ENCODE measurements at regions not wholly inside any gene's neighbourhood (a gene's known extent, or its start where the extent isn't known, plus 50 kb on each side); places are given as distances from the start of the nearest gene placed in this dataset.
"Not testable (repeated sequence)": the region's sequence is repeated elsewhere in the genome, so short reads cannot be mapped to it uniquely, and the experiment has no call there.

DNA sequence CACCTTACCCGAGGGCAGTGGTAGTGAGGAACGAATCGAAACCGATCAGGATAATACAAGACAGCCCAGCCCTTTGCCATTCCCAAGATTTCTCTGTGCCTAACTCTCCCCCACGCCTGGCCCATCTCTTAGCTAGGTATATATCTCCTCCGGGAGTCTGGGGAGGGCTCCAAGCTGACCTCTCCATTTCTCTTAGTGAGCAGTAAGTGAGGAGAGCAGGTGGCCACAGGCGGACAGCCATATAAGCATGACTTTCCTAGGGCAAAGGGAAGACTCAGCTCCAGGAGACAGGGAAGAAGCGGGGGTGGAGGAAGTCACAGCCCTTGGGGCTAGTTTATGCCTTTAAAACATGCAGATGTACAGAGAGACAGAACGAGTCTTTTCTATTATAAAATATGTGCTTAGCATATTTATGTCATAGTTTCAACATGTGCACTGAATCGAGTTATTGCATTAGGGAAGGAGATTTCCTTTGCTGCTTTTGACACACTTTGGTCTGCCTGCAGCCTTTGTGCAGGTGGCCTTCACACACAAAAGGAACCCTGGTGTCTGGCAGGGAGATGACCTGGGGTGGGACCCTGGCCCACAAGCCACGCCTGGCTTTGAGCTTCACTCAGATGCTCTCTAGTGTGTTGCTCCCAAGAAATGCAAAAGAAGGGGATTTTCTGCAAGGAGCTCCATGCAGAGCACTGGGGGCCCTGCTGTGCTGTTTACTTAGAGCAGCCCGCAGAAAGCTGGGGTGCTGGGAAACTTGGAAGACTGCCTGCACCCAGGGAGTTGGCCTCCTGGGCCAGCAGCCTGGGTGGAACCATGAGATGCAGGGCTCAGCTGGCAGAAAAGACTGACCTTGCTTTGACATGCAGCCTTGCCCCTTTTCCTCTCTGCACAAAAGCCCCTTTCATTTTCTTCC is 613.3 kb downstream of the BCOR start:
- no peak for DNase-seq

DNA sequence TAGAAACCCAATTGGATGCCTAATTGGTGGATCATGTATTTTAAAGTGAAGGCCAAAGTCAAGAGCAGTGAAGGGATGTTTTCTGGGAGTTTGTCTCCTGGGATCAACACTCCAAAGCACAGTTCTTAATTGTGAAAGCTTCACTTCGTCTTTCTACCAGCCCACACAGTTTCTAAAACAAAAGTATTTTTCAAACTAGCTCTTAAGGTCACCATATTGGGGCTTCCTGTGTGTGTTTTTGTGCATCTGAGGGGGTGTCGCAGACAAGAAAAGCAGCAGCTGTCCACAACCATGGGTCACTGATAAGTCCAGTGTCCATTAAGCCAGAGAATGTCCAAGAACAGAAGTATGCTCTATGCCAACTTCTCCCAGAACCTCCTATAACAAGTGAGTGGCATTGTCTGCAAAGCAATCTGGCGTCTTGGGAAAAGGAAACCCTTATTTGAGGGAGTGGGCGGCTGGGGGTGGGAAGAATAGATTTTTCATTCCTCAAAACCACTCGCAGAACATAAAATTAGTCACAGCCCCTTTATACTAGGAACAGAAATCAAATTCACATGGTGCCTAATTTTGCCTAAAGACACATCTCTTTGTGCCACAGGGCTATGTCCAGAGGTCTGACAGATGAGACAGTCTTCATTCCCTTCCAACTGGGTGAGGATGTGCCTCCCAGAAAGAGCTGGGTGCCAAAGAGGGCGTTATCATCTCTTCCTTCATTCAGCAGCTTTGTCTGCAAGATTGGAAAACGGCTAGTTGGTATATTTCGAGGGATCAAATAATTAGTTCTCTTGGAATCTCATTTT is 610.4 kb downstream of the BCOR start:
- DNase-seq: no peak

DNA sequence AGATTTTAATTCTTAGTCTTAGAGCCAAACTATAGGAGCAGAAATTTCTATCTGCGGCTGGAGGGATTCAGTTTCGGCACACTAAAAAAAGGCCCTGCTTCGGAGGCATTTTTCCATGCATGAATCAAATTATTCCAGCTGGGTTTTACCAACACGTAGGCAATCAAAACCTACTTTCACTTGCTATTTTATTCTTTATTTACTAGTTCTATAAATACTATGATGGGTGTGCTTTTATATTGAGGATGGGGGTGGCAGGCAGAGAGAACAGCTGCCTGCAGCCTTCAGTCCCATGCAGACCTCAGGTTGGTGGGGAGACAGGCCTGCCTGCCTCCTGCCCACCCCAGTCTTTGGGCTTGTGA is 609.8 kb downstream of the BCOR start:
- no peak for DNase-seq

DNA sequence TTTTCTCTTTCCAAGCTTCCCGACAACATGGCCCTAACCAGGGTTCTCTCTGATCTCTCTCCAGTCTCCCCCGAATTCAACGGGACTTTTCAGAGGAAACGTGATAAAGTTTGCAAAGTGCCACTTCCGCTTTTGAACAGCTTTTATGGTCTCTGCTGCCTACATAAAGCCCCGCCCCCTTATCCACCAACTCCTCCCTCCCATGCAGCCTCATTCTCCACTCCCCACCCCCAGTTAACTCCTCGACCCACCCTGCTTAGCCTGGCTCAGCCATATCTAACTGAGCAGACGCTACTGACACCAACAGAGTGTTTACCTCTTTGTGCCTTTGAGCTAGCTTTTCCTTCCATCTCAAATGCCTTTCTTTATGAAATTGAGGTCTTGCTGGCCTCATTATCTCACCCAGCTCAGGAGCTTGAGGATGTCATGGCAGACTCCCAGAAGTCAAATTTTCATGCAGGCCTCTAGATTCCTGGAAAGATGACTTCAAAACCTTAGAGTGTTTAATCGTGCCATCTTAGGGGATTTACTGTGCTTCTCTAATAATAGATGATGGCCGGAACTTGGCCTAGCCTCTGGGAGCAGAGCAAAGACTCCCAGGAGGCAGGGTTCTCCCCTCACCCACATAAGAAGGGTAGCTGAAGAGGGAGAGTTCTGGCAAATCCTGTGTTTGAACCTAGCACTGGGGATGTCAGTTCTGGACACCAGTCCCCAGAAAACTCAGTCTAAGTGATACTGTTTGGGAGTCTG is 606.0 kb downstream of the BCOR start:
- no peak for DNase-seq

DNA sequence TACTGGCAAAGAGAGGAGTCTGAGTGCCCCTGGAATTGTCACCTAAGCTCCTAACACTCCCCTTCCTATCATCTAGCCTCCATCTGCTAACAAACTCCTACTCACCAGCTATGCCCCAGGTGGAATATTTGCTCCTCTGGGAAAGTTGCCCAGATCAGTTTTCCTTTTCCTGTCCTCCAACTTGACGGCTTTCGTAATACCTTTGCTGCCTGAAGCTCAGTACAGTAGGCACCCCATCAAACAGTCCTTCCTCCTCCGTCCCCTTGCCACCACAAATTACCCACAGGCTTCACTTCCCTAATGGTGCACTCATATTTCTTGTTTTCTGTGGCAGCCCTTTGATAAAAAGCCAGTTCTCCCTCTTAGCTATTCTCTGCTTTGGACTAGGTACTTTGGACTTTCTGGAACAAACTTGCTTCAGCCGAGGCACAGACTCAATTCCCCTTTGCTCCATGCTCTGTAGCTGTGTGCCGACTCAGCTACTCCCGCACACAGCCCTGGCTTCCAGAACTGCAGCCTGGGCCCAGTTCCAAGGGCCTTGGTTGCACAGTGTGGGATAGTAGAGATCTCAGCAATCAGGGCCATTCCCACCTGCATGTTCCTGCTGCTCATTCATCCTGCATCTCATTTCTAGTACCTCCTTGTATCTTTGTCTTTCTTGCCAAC is 605.1 kb downstream of the BCOR start:
- DNase-seq: no peak

DNA sequence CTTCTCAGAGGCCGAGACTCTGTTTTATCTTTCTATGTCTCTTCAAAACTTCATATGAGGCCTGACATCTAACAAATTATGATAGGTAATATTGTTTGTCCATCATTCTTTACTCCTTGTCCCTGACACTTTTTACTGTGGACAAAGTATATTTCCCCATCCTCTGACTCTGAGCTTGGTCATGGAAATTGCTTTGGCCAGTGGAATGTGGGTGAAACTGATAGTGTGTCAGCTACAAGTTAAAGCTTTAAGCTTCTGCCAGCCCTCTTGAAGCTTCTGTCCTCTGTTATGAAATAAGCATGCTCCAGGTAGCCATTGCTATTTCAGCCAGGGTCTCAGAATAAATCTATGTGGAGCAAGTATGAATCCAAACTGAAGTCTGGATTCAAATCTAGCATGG is 604.6 kb downstream of the BCOR start:
- no peak for DNase-seq

DNA sequence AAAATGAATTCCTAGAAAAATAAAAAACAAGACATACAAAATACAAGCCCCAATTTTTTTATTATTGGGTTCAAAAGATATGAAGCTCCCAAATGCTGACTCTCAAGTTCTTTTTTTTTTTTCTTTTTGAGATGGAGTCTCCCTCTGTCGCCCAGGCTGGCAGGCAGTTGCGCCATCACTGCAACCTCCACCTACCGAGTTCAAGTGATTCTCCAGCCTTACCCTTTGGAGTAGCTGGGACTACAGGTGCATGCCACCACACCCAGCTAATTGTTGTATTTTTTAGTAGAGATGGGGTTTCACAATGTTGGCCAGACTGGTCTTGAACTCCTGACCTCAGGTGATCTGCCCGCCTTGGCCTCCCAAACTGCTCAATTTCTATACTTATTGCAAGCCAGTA is 600.6 kb downstream of the BCOR start:
- not testable (repeated sequence) for DNase-seq

DNA sequence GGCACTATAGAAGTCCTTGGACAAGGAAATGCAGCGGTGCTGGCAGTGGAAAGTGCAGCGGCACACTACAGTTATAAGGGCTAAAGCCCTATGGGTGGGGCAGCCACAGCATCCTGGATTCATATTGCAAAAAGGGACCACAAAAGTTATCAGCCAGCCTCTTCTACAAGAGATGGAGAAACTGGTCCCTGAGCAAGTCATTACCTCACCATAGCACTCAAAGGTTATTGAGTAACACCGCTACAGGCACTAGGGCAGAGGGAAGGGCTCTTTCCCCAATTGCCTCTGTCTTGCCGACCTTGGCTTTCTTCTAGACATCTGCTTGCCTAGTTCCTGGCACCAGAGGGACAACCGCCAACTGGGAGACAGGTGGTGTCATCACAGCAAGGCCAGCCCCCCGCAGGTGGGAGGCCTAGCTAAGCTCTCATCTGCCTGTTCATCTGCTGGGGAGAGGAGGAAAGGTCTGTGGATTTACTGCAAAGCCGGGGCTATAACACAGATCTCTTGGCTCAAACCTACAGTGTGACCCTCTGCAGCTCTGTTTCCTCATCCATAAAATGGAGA is 600.0 kb downstream of the BCOR start:
- DNase-seq: no peak

DNA sequence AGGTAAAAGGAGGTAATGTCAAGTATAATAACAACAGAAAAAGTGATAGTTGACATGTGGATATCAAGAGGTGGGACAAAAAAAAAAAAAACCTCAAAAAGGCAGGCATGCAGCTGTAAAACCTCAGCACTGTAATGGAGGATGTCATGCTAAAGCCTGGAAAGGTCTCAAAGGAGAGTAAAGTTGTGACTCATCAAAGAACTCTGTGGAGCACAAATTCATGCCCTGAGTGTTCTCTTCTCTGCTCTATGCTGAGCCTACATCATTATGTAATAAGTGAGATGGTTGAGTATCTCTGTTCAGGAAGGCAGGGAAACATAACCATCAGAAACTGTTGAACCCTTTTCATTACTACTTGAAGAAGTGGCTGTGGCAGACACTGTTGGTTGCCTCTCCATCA is 597.8 kb downstream of the BCOR start:
- DNase-seq: no peak

DNA sequence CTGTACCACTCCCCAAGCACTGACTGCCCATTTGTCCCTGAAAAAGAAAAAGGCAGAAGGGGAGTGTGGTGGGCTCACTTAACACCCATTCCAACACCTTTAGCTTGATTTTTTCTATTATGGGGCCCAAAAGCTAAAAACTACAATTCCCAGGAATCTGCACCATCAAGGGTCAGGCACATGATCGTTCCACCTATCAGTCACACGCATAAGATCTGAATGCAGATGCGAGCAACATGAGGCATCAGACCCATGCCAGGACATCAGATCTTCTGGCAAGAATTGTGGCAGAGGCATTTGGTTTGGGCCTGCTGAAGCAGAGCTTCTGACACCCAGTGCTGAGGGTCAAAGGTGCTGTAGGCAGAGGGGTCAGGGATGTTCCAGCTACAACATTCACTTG is 595.9 kb downstream of the BCOR start:
- DNase-seq: no peak

DNA sequence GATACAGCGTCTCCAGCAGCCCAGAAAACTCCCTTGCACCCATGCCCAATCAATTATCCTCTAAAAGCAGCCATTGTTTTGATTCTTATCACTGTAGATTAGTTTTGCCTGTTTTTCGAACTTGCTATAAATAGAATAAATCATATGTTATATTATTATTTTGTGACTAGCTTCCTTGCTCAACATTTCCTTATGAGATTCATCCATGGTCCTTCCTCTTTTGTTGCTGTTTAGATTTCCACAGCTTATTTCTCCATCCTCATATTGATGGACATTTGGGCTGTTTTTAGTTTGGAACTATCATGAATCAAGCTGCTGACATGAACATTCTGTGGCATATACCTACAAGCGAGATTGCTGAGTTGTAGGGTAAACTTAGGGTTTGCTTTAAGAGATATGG is 595.3 kb downstream of the BCOR start:
- no peak for DNase-seq

DNA sequence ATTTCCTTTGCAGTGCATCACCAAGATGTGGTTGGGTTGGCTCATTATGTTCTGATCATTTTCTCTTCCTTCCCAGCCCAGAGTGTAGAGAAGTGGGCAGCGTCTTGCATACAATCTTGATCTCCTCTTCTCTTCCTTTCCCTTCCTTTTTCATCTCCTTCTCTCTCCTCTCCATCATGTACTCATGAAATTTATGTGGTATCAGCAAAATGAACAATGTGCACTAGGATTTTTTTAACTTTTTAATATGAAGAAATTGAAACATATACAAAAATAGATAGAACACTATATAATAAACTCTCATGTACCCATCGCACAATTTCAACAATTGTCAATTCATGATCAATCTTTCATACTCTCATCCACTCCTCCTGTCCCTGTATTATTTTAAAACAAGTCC is 593.5 kb downstream of the BCOR start:
- DNase-seq: no peak

DNA sequence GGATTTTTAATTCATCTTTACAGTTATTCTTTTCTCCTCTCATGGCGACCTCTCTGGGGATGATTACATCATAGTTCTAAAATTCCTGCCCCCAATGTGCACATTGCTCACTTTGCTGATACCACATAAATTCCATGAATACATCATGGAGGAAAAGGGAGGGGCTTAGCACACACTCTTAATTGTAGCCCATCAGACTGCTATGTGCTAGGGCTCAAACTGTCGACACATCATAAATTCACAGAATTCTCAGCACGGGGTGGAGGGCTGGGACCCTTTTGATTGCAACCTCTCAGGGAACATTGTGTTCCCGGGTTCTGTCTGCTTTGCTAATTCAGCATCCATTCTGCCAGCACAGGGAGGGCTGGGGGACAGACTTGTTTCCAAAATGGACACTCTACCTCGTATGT is 592.9 kb downstream of the BCOR start:
- DNase-seq: no peak

DNA sequence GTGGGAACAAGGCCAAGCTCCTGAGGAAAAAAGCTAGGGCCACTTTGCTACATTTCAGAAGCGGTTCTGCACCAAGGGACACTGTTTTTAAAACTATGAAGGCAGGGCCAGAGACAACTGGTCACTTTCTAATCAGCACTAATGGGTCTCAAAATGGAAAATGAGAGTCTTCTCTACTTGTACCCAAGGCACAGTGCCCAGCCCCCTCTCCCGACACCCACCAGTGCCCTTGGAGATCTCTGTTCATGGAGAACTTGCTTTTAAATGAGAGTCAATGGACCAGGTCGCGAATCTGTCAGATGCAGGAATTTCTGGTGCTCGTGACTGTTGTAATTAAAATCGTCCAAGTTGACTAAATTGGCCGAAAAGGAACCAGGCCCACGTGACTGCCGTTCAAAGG is 591.6 kb downstream of the BCOR start:
- DNase-seq: no peak

DNA sequence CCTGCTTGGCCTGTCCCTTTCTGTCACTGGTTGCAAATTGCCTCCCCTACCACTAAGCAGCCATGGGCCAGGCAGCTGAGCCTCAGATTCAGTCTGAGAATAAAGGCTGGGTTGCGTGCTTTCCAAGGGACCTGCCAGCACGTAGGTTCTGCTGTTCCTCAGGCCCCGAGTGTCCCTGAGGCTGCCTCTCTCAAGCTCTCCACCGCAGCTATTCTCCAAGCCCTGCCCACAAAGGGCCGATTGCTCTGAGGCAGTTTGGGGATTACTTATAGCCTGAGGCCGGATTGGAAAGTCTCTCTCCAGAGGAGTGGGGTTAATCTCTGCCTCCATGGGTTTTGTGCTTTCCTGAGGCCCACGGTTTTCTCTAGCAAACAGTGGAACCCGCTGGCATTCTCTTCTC is 590.7 kb downstream of the BCOR start:
- DNase-seq: no peak

DNA sequence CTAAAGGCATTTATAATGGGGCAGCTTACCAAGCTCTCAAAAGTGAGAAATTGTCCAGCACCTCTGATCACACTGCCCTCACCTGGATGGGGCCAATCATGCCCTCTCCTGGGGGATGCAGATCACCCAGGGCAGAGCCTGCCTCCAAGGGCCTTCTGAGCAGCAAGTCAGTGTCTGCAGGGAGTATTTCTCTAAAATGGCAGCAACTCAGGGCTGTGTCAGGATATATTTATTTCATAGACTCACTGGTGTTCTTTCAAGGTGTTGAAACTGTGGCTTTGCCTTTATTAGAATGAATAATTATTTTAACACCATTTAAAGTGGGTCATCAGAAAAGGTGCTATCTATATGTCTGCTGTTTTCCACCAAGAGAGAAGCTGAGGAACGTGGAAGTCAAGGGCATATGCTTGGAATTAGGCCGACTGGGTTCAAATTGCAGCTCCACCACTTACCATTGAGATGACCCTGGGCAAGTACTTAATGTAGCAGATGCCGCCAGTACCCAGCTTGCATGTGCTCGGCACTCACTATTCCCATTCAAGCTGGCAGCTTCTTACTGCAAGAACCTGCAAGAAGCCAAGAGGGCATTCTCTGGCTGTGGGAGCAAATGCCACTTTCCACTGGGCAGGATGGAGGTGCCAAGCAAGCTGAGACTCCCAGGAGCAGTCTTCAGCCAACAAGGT is 590.0 kb downstream of the BCOR start:
- DNase-seq: no peak

DNA sequence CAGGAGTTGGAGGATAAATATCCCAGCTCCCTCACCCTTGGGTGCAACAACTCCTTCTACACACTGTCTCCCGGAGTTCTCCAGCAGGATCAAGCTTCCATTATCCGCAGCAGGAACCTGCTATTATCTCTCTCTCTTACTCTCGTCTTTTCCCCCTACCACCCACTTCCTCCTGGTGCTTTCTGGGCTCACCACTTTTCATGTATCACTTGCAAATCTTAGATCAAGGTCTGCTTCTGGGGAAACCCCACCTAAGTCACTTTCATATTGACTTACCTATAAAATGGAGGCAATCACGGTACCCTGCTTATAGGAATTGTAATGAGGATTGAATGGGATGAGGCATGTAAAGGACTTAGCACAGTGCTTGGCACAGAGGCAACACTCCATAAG is 589.5 kb downstream of the BCOR start:
- no peak for DNase-seq

DNA sequence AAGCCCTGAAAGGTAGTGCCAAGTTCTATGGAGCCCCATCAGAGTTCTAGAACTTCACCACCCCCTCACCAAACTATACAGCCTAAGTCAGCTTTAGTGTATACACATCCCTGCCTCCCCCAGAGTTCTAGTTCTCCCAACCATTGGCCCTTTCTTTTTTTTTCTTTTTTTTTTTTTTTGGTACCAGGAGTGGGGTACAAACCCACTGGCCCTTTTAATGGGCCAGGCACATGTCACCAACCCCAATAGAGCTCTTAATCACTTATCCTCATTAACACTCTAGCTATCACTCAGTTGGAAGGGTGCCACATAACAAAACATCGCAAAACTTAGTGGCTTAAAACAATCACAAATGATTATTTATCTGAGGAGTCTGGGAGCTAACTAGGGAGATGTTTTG is 588.6 kb downstream of the BCOR start:
- DNase-seq: no peak

DNA sequence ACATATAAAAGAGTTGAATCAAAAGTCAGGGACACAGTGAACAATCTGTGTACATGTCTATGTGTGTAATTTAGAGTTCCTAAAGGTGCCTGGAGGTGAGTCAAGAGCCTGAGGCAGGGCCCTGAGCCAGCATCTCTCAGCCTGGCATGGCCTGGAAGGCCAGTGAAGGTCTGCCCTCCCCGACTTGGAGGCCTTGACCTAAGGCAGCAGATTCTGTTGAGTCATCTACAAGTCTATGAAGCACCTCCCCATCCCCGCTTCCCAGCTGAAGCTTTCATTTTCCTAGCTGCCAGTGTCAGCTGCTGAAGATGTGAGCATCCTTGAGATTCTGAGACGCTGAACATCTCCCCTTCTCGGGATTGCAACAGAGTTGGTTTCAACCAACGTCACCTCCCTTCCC is 583.9 kb downstream of the BCOR start:
- no peak for DNase-seq

DNA sequence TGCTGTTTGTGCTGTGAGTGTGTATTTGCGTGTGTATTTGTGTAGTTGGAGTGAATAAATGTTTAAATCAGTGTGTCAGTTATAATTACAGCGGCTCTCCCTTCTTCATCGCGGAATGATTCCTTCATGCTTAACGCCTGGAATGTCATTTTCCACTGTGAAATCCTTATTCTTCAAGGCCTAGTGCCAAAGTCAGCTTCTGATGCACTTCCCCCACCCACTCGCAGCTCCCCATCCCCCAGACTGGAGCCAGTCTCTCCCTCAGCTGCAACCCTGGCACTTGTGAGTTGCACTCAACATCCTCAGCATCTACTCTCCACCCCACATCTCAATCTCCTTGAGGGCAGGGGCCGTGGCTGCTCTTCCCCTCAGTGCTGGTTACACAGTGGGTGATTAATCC is 583.0 kb downstream of the BCOR start:
- DNase-seq: no peak

DNA sequence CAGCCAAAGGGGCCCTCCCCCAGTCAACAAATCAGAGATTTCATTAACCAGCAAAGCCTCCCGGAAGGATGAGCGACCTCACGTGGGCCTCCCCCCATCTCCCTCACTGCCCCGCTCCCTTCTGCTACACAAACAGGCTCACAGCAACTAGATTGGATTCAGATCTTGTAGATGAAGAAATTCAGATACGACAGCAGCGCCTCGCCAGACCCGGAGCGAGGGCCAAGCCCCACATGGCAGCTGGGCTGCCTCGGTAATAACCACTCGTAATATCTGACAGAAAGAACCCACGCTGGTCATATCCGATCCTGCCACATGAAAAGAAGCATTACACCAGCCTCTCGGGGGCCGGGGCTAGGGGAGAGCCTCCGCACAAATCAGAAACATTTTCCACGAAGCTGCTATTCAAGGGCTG is 581.3 kb downstream of the BCOR start:
- DNase-seq: no peak

DNA sequence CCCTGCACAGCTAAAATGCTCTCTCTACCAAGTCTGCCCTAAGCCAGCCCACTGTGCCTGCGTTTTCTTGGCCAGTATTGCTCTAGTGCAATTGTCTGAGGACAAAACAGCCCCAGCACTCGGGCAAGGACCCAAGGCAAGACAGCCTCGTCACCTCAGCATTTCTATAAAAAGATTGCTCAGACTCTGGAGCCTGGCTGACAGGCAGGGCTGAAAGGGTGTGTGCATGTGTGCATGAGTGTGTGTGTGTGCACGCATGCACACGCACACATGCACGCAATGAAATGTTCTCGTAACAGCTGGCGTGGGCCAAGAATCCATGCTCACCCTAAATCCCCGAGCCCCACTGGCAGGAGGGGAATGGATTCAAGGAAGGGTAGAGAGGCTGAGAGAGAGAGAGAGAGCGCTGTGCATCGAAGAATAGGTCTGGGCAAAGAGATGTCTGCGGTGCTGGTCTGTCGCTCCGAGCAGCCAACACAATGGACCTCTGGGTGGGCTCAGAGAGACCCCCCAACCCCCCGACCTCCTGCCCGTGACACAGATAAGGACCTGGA is 579.2 kb downstream of the BCOR start:
- no peak for DNase-seq

All from DMS79 (cell line).